IPS-18a (cell line): ENCODE measurements at regions not wholly inside any gene's neighbourhood (a gene's known extent, or its start where the extent isn't known, plus 50 kb on each side); places are given as distances from the start of the nearest gene placed in this dataset.
"Not testable (repeated sequence)": the region's sequence is repeated elsewhere in the genome, so short reads cannot be mapped to it uniquely, and the experiment has no call there.

Experiments
- H3K27ac ChIP-seq: one replicate; pipeline ENCODE4 v1.5.1; 2013; ENCODE audit warnings: low read length
- H3K27me3 ChIP-seq: one replicate; pipeline ENCODE4 v1.6.1; 2013; ENCODE audit warnings: mild to moderate bottlenecking, low read length; ENCODE audit not compliant: control insufficient read depth, insufficient read depth
- H3K36me3 ChIP-seq: one replicate; pipeline ENCODE4 v1.6.1; 2013; ENCODE audit warnings: low read depth, low read length; ENCODE audit not compliant: control insufficient read depth
- H3K4me1 ChIP-seq: one replicate; pipeline ENCODE4 v1.6.1; 2013; ENCODE audit warnings: low read depth, low read length; ENCODE audit not compliant: control insufficient read depth
- H3K4me3 ChIP-seq: one replicate; pipeline ENCODE4 v1.5.1; 2013; ENCODE audit warnings: low read length
- H3K9ac ChIP-seq: one replicate; pipeline ENCODE4 v1.6.1; 2013; ENCODE audit warnings: mild to moderate bottlenecking, low read length, moderate library complexity
- H3K9me3 ChIP-seq: one replicate; pipeline ENCODE4 v1.6.1; 2013; ENCODE audit warnings: low read depth, low read length; ENCODE audit not compliant: control insufficient read depth

DNA sequence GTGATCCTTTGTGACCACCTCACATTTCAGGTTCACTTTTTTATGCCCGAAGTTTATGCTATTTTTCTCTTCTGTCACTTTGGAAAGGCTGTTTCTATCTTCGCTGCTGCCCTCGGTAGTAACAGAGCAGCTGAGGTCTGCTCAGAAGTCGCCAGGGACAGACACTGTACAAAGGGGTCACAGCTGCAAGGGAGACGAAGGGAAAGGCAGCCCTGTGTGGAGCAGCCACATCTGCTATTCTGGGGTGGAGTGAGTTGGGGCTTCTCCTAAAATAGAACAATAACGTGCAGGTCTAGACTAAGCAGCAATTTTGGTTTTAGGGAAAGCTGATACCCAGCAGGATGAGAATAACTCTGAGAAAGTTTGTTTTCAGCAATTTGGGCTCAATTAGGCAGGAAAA, 72.5 kb downstream of the ACTL7B start:
- Histone ChIP-seq H3K9ac (no peak overlapping the region), H3K9me3 (no peaks in the 10 kb centered on the region), H3K4me1 (peaks cover 15% of the 10 kb centered on the region), H3K27me3 (no peaks in the 10 kb centered on the region), H3K36me3 (no peaks in the 10 kb centered on the region), H3K27ac (no peak overlapping the region), H3K4me3 (no peak overlapping the region)

DNA sequence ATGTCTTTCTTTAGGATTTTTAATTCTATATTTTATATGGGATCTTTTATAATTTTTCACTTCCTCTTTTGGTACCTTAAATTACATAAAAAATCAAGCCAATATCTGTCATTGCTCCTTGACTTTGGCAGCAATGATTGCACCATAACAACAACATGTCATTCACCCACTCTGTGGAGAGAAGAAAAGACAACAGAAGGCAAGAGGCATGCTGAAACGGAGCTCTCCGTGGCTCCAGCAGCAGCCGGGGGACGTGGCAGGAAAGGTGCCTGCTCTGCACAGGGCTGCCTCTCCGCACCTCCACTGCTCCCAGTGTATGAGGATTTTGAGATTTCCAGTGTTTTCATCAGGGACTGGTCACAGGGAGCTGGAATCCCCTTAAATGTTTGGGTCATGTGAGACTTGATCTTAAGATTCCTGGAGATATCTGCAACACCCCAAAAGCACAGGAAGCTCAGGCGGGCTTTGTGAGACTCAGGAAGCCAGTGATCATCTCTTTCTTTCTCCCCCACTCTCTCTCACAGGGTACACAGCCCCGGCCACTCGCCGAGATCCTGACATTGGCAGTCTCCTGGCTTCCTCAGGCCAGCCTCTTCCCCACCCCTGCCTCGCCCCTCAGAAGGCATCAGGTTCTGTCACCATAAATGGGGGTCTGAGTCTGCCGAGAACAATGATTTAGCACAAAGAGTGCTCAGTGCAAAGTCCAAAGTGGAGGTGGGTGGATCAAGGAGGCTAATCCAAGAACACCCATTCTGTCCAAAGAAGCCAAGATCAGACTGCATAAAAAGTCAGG, 74.6 kb downstream of the ACTL7B start:
- Histone ChIP-seq H3K9me3 (no peaks in the 10 kb centered on the region), H3K4me1 (peaks cover 6% of the 10 kb centered on the region), H3K36me3 (no peaks in the 10 kb centered on the region), H3K27me3 (no peaks in the 10 kb centered on the region), H3K4me3 (no peak overlapping the region), H3K27ac (no peak overlapping the region), H3K9ac (no peak overlapping the region)

DNA sequence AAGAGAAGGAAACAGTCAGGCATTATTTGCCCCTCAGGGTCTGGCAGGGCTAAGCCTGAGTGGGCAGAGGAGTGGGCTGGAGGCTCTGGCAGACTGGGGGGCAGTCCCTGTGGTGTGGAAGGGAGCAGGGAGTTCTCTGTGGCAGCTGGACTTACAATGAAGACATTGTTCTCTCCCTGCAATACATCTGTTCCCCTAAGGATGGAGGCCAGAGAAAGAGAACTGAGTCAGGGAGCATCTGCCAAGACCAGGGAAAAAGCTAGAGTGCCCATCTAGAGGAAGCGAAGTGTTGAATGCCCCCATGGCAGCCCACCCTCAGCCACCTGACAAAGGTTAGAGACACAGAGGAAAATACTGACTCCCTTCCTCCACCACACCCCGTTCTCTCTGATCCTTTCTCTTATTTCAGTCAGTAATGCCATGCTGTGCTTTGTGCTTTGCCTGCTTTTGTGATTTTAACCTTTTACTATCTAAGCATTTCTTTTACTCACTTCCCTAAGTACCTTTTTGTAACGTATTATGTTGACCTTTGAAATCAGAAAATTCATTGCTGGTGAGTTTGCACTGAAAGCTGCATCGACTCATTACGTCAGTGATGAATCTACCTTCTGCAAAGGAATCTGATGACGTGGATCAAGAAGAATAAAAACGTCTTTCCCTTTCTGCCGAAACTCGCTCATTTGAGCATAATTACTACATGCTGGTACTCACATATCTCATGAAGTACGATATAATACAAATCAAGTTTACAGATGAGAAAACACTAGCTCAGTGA, 76.0 kb downstream of the ACTL7B start:
- Histone ChIP-seq H3K9ac (no peak overlapping the region), H3K27me3 (no peaks in the 10 kb centered on the region), H3K36me3 (no peaks in the 10 kb centered on the region), H3K4me3 (no peak overlapping the region), H3K9me3 (no peaks in the 10 kb centered on the region), H3K27ac (no peak overlapping the region), H3K4me1 (peaks cover 6% of the 10 kb centered on the region)

DNA sequence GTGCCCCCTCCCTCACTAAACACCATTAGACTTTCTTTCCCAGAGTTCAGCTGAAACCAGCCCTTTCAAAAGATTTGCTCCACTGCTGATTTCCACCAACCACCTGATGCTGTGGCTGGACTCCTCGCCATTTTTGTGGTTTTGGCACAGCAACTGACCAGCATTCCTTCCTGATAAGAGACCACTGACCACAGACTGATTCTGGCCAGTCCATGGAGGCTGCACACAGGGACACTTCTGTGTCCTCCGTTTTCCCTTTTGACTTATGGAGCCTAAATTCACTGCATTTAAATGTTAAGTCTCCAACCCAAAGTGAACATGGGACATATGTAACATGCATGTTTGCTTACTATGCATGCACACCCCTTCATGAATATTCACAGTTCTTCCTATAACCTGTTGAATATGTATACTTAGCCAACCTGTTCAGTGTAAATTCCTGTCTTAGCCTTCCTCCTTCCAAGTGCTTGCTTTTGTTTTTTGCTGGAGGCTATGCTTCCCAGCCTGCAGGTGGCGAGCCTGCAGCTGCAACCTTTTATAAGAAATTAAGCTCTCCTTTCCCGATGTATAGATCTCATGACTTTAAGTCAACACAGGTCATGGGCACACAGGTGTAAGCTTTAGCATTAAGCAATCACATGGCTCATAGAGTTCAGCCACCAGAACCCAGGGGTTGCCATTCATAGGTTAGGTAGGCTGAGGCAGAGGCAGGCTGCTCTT, 78.7 kb downstream of the ACTL7B start:
- no peak overlapping the region for H3K9ac ChIP-seq

DNA sequence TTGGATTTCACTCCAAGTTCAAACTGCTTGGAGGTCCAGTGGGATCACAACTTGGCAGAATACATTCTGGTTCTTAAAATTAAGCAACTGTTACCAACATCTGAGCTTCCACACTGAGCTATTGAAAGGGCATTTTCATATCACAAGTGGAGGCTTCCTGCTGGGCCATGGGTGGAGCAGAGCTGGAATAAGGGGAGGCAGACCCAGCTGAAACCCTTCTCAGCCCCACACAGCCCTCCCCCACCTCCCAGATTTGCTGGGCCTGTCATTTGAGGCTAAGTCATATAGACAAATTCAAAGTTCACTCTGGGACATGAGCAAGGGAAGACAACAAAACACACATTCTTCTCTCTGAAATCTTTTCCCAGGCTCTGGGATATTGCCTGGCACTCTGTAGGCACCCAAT, 79.9 kb downstream of the ACTL7B start:
- H3K4me1 ChIP-seq = peaks cover 6% of the 10 kb centered on the region
- H3K36me3 ChIP-seq = no peaks in the 10 kb centered on the region
- H3K27me3 ChIP-seq = no peaks in the 10 kb centered on the region
- H3K9me3 ChIP-seq = no peaks in the 10 kb centered on the region
- H3K27ac ChIP-seq = no peak overlapping the region
- no peak overlapping the region for H3K4me3 ChIP-seq
- no peak overlapping the region for H3K9ac ChIP-seq

More for the DNA sequence above, 78.7 kb downstream of the ACTL7B start:
- Histone ChIP-seq H3K27ac (no peak overlapping the region), H3K9me3 (no peaks in the 10 kb centered on the region), H3K36me3 (no peaks in the 10 kb centered on the region), H3K27me3 (no peaks in the 10 kb centered on the region), H3K4me3 (no peak overlapping the region), H3K4me1 (peaks cover 6% of the 10 kb centered on the region)

DNA sequence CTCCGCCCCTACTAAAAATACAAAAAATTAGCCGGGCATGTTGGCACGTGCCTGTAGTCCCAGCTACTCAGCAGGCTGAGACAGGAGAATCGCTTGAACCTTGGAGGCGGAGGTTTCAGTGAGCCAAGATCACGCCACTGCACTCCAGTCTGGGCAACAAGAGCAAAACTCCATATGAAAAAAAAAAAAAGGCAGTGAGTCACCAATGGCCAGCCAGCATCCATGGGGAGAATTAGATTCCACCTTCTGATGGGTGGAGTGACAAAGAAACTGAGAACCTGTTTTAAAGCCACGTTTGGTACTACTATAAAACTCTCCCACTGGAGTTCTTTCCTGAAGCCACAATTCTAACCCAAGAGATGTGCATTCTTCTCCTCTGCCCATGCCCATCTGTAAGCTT, 81.7 kb downstream of the ACTL7B start:
- not testable (repeated sequence) for H3K4me3 ChIP-seq, H3K4me1 ChIP-seq, H3K9me3 ChIP-seq, H3K27ac ChIP-seq, H3K36me3 ChIP-seq, H3K27me3 ChIP-seq, H3K9ac ChIP-seq

DNA sequence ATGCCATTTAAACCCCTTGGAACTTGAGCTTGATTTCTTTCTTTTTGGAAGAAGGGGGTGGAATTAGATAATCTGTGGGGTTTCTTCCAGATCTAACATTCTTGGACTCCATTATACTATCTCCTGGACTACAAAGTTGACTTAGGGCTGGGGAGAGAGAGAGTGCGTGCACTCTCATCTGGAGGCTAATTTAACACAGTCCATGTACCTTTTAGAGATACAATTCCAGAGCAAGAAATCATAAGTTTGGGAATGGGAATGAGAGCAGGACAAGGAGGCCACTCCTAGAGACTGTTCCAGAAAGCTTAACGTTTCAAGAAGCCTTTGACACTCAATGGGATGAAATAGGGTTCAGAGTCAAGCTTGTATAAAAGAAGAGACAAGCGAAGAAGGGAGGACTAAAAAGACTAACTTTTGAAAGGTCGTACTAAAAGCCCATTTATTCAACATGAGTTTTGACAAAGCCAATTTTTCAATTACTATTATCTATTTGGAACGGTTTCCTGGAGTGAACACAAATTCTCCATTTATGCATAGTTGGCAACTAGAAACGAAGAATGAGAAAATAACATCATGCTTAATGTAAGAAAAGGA, 83.4 kb downstream of the ACTL7B start:
- H3K27me3 ChIP-seq = no peaks in the 10 kb centered on the region
- H3K9ac ChIP-seq = no peak overlapping the region
- H3K27ac ChIP-seq = no peak overlapping the region
- H3K4me3 ChIP-seq = no peak overlapping the region
- no peaks in the 10 kb centered on the region for H3K36me3 ChIP-seq
- H3K9me3 ChIP-seq = no peaks in the 10 kb centered on the region
- H3K4me1 ChIP-seq = no peaks in the 10 kb centered on the region

DNA sequence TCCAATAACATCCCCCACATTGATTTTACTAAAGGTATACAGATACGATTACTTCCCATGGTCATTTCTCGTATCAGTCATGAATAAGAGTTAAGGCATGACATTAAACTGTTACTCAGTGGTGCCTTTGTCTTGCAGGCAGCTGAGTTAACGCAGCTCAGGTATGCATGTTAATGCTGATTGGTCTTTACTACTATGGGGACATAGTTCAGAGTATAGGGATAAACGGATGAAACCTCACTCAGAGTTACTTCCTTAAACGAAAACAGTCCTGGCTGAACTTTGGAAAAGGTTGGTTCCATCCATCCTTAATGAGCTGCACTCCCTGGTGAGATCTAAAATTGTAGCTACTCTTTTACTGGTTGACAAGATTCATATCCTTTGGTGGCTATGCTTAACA, 87.0 kb downstream of the ACTL7B start:
- Histone ChIP-seq H3K27ac (no peak overlapping the region), H3K4me1 (peaks cover 4% of the 10 kb centered on the region), H3K9ac (no peak overlapping the region), H3K4me3 (no peak overlapping the region), H3K9me3 (no peaks in the 10 kb centered on the region), H3K36me3 (no peaks in the 10 kb centered on the region), H3K27me3 (no peaks in the 10 kb centered on the region)

DNA sequence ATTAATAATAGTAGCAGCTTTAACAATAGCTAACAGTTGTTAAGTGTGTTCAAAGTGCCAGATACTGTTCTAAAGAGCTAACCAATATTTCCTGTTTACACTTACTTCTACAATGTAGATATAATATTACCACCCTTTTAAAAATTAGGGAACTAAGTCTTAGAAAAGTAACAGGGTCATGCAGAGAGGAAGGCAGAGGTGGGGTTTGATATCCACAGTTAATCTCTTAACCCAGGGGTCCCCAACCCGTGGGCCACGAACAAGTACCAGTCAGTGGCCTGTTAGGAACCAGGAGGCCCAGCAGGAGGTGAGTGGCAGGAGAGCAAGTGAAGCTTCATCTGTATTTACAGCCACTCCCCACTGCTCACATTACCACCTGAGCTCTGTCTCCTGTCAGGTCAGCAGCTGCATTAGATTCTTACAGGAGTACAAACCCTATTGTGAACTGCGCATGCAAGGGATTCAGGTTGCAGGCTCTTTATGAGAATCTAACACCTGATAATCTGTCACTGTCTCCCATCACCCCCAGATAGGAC, 89.1 kb downstream of the ACTL7B start:
- Histone ChIP-seq H3K27ac (no peak overlapping the region), H3K4me1 (peaks cover 4% of the 10 kb centered on the region), H3K9me3 (no peaks in the 10 kb centered on the region), H3K4me3 (no peak overlapping the region), H3K9ac (no peak overlapping the region), H3K27me3 (no peaks in the 10 kb centered on the region), H3K36me3 (no peaks in the 10 kb centered on the region)

DNA sequence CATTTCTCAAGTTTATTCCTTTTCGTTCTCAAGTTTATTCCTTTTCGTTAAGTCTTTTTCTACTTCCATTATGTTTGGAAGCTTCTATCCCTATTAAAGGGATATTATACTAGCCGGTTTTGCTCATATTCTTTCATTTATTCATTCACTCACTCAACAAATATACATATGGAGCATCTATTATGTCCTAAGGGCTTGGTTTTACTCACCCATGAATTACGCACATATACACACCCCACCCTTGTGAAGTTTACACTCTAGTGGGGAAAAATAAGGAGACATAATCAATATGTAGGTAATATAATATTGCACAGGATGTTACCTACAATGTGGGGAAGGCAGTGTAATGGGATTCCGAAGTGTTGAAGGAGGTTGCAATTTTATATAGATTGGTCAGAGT, 90.5 kb downstream of the ACTL7B start:
- H3K4me3 ChIP-seq = no peak overlapping the region
- H3K4me1 ChIP-seq = peaks cover 4% of the 10 kb centered on the region
- no peaks in the 10 kb centered on the region for H3K9me3 ChIP-seq
- no peak overlapping the region for H3K27ac ChIP-seq
- H3K36me3 ChIP-seq = no peaks in the 10 kb centered on the region
- H3K9ac ChIP-seq = no peak overlapping the region
- H3K27me3 ChIP-seq = no peaks in the 10 kb centered on the region

DNA sequence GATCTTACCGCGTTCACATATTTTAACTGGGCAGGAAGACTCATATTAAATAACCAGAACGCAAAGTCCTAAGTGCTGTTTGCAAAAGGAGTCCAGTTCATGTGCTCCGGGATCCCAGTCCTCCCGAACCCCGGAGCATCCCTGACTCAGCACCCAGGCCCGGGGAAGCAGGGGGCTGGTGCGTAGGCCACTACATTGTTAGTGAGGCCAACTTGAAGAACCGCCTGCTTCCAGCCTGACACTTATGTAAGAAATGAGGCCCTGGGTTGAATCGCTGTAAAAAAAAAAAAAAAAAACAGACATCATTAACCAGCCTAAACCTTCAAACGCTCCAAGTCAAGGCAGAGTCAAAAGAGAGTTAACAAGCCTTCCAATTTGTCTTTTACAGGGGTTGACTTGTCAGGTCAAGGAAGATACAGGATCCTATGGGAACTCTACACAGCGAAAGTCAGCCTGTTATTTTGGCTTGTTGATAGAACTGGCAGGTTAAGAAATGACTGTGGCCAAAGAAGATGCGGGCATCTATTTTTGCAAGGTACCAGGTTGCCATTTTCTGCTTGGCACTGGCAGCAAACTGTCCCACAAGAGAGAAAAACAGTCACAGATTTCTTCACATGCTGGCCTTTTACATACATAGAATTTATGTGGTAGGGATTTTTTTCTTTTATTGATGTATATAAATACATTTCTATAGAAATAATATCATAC, 93.3 kb downstream of the ACTL7B start:
- Histone ChIP-seq H3K4me1 (peaks cover 4% of the 10 kb centered on the region), H3K9me3 (no peaks in the 10 kb centered on the region), H3K4me3 (no peak overlapping the region), H3K9ac (no peak overlapping the region), H3K36me3 (no peaks in the 10 kb centered on the region), H3K27ac (no peak overlapping the region), H3K27me3 (no peaks in the 10 kb centered on the region)
